HG02973 (cell line): ENCODE measurements at regions not wholly inside any gene's neighbourhood (a gene's known extent, or its start where the extent isn't known, plus 50 kb on each side); places are given as distances from the start of the nearest gene placed in this dataset.
A peak's percentile ranks its signal among the peaks of the same experiment; 100 is the strongest.

ENCODE experiments used
- ATAC-seq: cut with Tn5 transposase; IDR thresholded peaks from one replicate; pipeline ENCODE4 v1.9.1; 2021; ENCODE audit warnings: moderate library complexity; ENCODE audit not compliant: unreplicated experiment

DNA sequence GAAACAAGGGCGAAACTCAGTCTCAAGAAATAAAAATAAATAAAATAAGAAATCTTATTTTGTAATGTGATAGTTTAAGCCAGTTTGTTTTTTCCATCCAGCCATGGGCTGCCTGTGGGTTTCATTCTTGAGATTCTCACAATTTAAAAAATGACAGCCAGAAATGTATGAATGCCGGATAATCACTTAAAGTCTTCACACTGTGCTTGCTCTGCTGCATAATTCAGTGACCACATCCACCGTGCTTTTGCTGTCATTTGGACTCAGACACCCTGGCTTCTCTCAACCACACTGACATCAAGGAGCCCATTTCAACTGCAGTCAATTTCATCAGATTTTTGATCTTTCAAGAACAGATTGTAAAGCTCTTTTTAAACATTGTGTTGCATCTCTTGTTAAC, 61.0 kb upstream of the DAPK1 start:
- ATAC-seq: no peak

DNA sequence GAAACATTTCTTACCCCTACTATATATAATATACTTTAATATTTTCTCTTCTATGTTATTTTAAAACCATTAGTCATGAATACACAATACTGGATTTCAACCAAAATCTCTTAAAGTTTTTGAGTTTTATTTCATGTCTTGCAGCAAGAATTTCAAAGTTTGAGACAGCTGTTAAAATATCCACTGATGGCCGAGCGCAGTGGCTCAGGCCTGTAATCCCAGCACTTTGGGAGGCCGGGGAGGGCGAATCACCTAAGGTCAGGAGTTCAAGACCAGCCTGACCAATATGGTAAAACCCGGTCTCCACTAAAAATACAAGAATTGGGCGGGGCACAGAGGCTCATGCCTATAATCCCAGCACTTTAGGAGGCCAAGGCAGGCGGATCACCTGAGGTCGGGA, 59.7 kb upstream of the DAPK1 start:
- ATAC-seq: no peak

DNA sequence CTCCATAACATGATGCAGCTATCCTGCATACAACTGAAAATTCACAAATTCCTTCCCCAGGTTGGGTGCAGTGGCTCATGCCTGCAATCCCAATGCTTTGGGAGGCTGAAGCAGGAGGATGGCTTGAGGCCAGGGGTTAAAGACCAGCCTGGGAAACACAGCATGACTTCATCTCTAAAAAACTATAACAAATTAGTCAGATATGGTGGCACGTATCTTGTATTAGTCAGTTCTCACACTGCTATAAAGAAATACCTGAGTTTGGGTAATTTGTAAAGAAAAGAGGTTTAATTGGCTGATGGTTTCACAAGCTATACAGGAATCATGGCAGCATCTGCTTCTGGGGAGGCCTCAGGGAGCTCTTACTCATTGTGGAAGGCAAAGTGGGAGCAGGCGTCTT, 56.4 kb upstream of the DAPK1 start:
- ATAC-seq: no peak

DNA sequence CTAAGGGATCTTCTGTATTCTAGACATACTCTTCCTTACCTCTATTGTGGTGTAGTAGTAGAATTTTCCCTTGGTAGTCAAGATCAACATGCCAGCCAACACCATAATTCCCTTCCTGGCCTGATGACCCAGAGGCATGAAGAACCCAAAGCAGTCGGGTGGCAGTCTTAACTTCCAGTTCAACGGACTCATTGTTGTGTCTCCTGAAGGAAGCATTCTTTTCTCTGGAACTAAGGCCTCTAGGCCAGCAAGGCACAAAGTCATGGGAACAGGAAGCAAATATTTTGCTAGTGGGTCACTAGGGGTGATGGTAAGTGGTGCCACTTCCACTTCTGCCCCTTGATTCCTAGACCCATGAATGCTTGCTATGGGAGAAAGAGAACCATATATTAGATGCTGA, 55.2 kb upstream of the DAPK1 start:
- no peak for ATAC-seq

DNA sequence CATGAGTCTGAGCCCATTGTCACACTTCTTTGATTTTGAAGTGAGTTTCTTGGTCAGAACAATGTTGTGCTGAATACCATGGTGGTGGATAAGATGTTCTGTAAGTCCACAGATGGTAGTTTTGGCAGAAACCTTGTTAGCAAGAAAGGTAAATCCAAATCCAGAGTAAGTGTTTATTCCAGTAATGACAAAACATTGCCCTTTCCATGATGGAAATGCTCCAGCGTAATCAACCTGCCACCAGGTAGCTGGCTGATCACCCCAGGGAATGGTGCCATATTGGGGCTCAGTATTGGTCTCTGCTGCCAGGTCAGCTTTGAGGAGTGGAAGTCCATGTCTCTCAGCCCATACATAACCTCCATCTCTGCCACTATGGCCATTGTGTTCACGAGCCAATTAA, 54.7 kb upstream of the DAPK1 start:
- no peak for ATAC-seq

DNA sequence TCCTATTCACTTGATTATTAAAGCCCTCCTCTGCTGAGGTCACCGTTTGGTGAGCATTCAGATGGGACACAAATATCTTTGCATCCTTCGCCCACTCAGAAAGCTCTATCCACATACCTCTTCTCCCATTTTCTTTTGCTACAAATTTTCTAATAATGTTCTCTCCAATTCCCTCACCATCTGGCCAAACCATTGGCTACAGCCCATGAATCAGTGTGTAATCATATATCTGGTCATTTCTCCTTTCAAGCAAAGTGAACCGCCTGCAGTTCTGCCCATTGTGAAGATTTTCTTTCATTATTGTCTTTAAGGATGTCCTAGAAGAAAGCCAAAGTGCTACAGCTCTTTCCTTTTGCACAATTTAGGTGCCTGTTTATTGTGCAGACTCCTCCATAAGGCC, 54.2 kb upstream of the DAPK1 start:
- no peak for ATAC-seq

DNA sequence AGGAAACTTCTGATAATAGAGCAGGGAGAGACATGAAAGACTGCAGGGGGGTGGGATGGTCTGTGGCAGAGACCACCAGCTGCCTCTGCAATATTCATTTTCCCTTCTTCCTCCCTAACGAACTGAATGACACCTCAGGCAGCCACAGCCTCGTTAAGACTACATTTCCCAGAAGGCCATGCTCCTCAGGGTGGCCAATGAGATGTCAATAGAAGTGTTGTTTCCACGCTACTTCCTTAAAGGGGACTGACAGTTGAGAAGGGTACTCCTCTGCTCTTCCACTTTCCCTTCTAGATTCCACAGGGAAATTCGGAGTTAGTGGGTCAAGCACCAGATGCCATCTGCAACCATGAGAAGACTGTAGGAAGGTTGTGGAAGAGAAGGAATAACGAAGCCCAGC, 52.0 kb upstream of the DAPK1 start:
- ATAC-seq: peak; percentile 86

DNA sequence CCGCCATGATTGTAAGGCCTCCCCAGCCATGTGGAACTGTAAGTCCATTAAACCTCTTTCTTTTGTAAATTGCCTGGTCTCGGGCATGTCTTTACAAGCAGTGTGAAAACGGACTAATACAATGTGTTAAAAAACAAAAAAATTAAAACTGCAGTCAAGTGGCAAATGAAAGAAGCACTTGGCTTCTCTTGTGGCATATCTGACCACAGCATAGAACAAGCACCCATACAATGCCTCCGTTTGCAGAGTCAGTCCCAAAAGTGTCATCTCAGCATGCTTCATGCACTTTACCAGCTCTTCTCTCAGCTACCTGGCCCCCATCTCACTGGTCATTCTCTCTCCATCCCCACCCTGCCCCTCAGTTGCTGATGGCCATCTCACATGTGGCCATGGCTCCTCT, 51.1 kb upstream of the DAPK1 start:
- ATAC-seq: no peak

DNA sequence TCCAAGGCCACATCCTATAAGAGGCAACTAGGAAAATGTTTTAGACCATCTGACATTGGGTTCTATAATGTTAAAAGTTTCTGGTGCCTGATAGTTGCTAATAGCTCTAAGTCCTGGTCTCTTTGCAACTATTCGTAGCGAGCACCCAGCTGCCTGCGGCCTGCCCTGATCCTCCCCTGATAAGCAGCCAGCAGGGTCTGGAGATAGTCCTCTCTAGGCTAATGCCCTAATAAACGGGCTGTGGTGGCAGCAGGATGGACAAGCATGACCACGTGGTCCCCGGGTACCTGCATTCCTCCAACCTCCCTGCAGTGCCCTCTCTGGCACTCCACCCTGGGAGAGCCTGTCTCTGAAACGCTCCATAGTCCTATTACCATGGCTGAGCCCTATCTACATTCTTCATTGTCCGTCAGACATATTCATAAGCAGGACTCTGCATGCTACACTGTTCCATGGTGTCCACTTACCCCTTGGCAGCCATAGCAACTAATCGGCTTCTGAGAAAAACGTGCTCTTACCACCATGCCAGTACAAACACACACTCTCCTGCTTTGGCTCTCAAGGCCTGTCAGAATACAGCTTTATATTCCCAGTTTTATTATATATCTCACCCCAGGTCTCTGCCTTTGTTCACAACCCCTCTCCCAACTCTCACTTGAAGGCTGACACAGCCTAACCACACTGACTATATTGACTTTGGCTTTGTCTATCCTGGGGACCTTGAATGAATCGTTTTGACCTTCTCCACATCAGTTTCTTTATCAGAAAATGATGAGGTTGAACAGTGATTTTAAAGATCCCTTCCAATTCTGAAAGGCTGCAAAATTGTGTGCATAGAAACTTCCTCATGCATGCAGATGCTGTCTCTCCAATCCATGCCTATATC, 49.9 kb upstream of the DAPK1 start:
- no peak for ATAC-seq
